Endothelial cell (in vitro differentiated cells): ENCODE measurements at regions not wholly inside any gene's neighbourhood (a gene's known extent, or its start where the extent isn't known, plus 50 kb on each side); places are given as distances from the start of the nearest gene placed in this dataset.

Source experiments
- DNase-seq: peaks from one replicate; pipeline ENCODE4 v3.0.0; 2021; ENCODE audit warnings: low spot score
- H3K27ac Mint-ChIP-seq: one replicate; pipeline ENCODE4 v1.8.0; 2021; ENCODE audit warnings: mixed read lengths, inconsistent platforms; ENCODE audit not compliant: unreplicated experiment
- H3K27me3 Mint-ChIP-seq: one replicate; pipeline ENCODE4 v1.8.0; 2021; ENCODE audit warnings: mild to moderate bottlenecking, moderate library complexity, mixed read lengths, inconsistent platforms; ENCODE audit not compliant: unreplicated experiment
- H3K36me3 Mint-ChIP-seq: one replicate; pipeline ENCODE4 v1.8.0; 2021; ENCODE audit warnings: mild to moderate bottlenecking, low read depth, mixed read lengths, inconsistent platforms; ENCODE audit not compliant: unreplicated experiment
- H3K4me1 Mint-ChIP-seq: one replicate; pipeline ENCODE4 v1.8.0; 2021; ENCODE audit warnings: mild to moderate bottlenecking, mixed read lengths, inconsistent platforms; ENCODE audit not compliant: unreplicated experiment
- H3K4me3 Mint-ChIP-seq: one replicate; pipeline ENCODE4 v1.8.0; 2021; ENCODE audit warnings: mild to moderate bottlenecking, mixed read lengths, inconsistent platforms; ENCODE audit not compliant: unreplicated experiment
- H3K9me3 Mint-ChIP-seq: one replicate; pipeline ENCODE4 v1.8.0; 2021; ENCODE audit warnings: mixed read lengths, inconsistent platforms; ENCODE audit not compliant: unreplicated experiment
- CTCF ChIP-seq: fragments of 200-600 bp; sonication (generic); IDR thresholded peaks from one replicate; pipeline ENCODE4 v1.5.0; 2021; ENCODE audit warnings: antibody characterized with exemption; ENCODE audit not compliant: unreplicated experiment

GRCh38 chr15:87576486-87577176 is 679.9 kb downstream of the NTRK3 start:
- no peak for TF ChIP-seq CTCF
- Mint-ChIP-seq H3K9me3 (no peaks in the 10 kb centered on the region), H3K36me3 (no peaks in the 10 kb centered on the region), H3K4me1 (no peaks in the 10 kb centered on the region), H3K27ac (no peak overlapping the region), H3K4me3 (no peak overlapping the region), H3K27me3 (no peaks in the 10 kb centered on the region)
- DNase-seq, result no peak

GRCh38 chr15:87575896-87576473 is 680.6 kb downstream of the NTRK3 start:
- H3K27ac Mint-ChIP-seq, result no peak overlapping the region
- no peaks in the 10 kb centered on the region for H3K4me1 Mint-ChIP-seq
- TF ChIP-seq CTCF, result no peak
- H3K36me3 Mint-ChIP-seq, result no peaks in the 10 kb centered on the region
- H3K27me3 Mint-ChIP-seq, result no peaks in the 10 kb centered on the region
- no peaks in the 10 kb centered on the region for H3K9me3 Mint-ChIP-seq
- DNase-seq, result no peak
- H3K4me3 Mint-ChIP-seq, result no peak overlapping the region

- no peaks in the 10 kb centered on the region for H3K9me3 Mint-ChIP-seq
Measured at GRCh38 chr15:87573534-87573933, 683.0 kb downstream of the NTRK3 start.

GRCh38 chr15:87573039-87573438 is 683.5 kb downstream of the NTRK3 start:
- Mint-ChIP-seq H3K4me1 (no peaks in the 10 kb centered on the region), H3K36me3 (no peaks in the 10 kb centered on the region), H3K27me3 (no peaks in the 10 kb centered on the region), H3K4me3 (no peak overlapping the region), H3K27ac (no peak overlapping the region), H3K9me3 (no peaks in the 10 kb centered on the region)
- TF ChIP-seq CTCF, result no peak
- no peak for DNase-seq

More at GRCh38 chr15:87573534-87573933, 683.0 kb downstream of the NTRK3 start:
- no peaks in the 10 kb centered on the region for H3K27me3 Mint-ChIP-seq
- no peaks in the 10 kb centered on the region for H3K4me1 Mint-ChIP-seq
- TF ChIP-seq CTCF, result no peak
- H3K36me3 Mint-ChIP-seq, result no peaks in the 10 kb centered on the region
- DNase-seq, result no peak
- no peak overlapping the region for H3K4me3 Mint-ChIP-seq
- H3K27ac Mint-ChIP-seq, result no peak overlapping the region

GRCh38 chr15:87572381-87572910 is 684.1 kb downstream of the NTRK3 start:
- no peak overlapping the region for H3K4me3 Mint-ChIP-seq
- no peak for DNase-seq
- H3K4me1 Mint-ChIP-seq, result no peaks in the 10 kb centered on the region
- TF ChIP-seq CTCF, result no peak
- H3K27ac Mint-ChIP-seq, result no peak overlapping the region
- H3K9me3 Mint-ChIP-seq, result no peaks in the 10 kb centered on the region
- no peaks in the 10 kb centered on the region for H3K27me3 Mint-ChIP-seq
- H3K36me3 Mint-ChIP-seq, result no peaks in the 10 kb centered on the region
